PC-9 (cell line): ENCODE measurements at regions not wholly inside any gene's neighbourhood (a gene's known extent, or its start where the extent isn't known, plus 50 kb on each side); places are given as distances from the start of the nearest gene placed in this dataset.

ENCODE experiments used
- CTCF ChIP-seq: fragments of 200-600 bp; sonication (generic); conservative IDR thresholded peaks from 2 replicates; pipeline ENCODE4 v1.6.1; 2017; ENCODE audit warnings: mixed run types, antibody characterized with exemption, mild to moderate bottlenecking, moderate library complexity
- EZH2 ChIP-seq: fragments of 200-600 bp; sonication (generic); IDR thresholded peaks from 2 replicates; pipeline ENCODE4 v1.8.0; 2017; ENCODE audit warnings: antibody characterized with exemption, low read depth

- TF ChIP-seq CTCF (no peak), EZH2 (no peak)
Measured at GRCh38 chr1:5578690-5579089, 413.5 kb downstream of the NPHP4 start.
